GM12892 (cell line): ENCODE measurements at regions not wholly inside any gene's neighbourhood (a gene's known extent, or its start where the extent isn't known, plus 50 kb on each side); places are given as distances from the start of the nearest gene placed in this dataset.
"Not testable (repeated sequence)": the region's sequence is repeated elsewhere in the genome, so short reads cannot be mapped to it uniquely, and the experiment has no call there.

Experiments used
- DNase-seq: peaks from one replicate; pipeline ENCODE4 v3.0.0; 2011; ENCODE audit not compliant: insufficient read length
- FAIRE-seq: peaks from 2 replicates; lab custom pipeline; 2011; peaks lifted over from hg19 to GRCh38; lab: Jason Lieb, UNC
- POLR2A ChIP-seq: IDR thresholded peaks from 2 replicates; pipeline ENCODE4 v1.6.1; 2011; ENCODE audit warnings: low read depth, low read length, control low read depth
- POLR2AphosphoS5 ChIP-seq: IDR thresholded peaks from 2 replicates; pipeline ENCODE4 v1.6.1; 2011; ENCODE audit warnings: low read depth, low read length, control low read depth
- TAF1 ChIP-seq: IDR thresholded peaks from 2 replicates; pipeline ENCODE4 v1.6.1; 2011; ENCODE audit warnings: low read depth, mild to moderate bottlenecking, control low read depth, low read length, borderline replicate concordance

DNA sequence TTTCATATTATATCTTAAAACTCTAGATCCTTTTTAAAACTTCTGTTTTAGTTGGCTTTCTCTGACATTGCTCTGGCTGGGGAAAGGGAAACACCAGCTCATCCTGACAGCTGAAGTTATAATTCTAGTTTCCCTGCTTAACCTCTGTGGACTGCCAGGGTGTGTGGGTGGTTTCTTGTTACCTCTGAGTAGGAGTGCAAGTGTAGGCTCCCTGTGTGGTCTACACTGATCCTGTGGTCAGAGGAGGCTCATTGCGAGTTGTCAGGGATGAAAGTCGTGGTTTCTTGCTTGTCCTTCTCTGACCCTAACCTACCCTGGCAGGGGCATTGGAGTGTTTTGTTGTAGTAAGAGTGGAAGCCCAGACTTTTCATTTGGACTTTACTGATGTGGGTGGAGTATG lies 221.0 kb downstream of the UTP18 start:
- TF ChIP-seq TAF1 (no peak), POLR2AphosphoS5 (no peak), POLR2A (no peak)
- no peak for FAIRE-seq
- no peak for DNase-seq

DNA sequence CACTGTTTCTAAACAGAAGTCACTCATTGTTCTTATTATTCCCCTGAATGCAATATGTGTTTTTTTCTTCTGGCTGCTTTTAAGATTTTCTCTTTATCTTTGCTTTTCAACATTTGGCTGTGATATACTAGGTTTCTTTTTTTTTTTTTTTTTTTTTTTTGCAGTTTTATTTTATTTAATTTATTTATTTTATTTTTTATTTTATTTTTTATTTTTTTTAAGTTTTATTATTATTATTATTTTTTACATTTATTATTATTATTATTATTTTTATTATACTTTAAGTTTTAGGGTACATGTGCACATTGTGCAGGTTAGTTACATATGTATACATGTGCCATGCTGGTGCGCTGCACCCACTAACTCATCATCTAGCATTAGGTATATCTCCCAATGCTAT lies 221.9 kb downstream of the UTP18 start:
- not testable (repeated sequence) for FAIRE-seq

DNA sequence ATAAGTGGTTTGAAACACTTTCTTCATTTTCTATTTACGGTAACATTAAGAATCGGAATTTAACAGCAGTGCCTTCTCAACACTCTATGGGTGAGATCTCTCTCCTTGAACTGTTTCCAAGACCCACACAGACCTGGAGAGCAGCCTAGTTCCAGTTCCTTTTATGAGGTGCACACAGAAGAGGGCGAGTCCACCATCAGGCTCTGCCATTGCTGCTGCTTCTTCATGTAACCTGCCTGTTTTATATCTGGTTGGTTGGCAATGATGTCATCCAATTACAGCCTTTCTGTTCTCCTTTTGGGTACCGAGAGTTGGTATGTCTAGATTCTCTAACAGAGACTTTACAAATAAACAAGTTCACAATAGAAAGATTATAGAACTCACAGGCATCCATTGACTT lies 225.7 kb downstream of the UTP18 start:
- DNase-seq (no peak), FAIRE-seq (no peak)
- no peak for TF ChIP-seq POLR2AphosphoS5
- no peak for TF ChIP-seq POLR2A
- no peak for TF ChIP-seq TAF1

More for the DNA sequence above, 221.9 kb downstream of the UTP18 start:
- not testable (repeated sequence) for DNase-seq

DNA sequence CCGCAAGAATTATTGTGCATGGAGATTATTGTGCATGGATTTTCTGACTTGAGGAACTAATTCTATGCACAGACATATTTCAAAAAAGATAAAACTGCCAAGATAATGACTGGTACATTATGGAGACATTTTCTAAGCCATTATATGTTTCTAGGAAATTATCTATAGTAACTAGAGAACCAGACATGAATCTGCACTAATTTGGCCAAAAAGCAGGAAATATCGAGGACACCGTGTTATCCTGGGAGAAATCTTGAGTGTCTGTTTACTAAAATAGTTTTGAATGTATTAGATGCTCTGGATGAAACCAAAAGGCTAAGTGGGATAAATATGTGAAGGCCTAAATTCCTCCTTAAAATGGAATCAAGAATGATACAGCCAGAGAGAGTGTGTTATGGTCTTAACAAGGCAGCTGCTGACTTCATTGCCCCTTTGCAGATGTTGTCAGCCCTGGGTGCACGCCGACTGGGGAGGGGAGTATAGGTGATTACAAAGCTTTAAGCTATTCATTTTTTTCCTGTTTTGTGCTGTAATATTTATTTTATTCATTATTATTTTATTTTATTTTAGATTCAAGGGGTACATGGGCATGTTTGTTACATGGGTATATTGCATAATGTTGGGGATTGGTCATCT lies 226.7 kb downstream of the UTP18 start:
- TF ChIP-seq TAF1 (no peak), POLR2A (no peak), POLR2AphosphoS5 (no peak)
- DNase-seq (no peak), FAIRE-seq (no peak)

DNA sequence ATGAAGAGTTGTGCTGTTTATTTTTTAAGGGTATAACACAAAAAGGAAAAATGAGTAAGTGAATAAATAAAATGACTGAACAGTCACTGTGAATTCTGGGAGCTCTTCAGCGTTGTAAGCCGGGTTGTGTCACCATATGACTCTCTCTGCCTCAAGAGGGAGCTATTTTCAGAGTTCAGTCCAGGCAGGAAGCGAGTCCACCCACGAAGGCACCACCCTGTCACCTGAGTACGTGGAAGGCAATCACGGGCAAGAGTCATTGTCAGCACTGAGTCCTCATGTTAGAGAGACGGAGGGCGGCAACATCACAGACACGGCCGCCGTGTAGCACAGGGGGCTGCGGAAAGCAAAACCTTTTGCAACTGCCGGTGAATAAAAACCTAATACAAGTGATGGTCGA lies 227.6 kb downstream of the UTP18 start:
- FAIRE-seq = no peak
- TF ChIP-seq POLR2AphosphoS5 = no peak
- no peak for TF ChIP-seq POLR2A
- no peak for TF ChIP-seq TAF1
- DNase-seq = no peak

DNA sequence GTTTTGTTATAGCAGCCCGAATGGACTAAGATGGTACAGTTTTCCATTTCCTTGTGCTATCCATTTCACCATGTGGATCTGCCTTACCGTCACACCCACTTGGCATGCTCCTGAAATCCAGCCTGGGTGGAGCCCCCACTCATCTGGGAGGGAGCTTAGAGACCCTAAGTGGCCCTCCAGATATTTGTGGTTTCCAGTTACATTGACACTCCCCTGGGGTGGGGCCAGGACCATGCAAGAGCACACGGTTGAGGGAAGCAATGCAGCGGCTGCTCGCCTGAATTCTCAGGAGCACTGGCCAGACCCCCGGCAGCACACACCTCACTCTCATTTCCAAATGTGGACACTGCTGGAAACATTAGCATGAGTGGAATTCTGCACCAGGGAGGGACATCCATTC lies 231.1 kb downstream of the UTP18 start:
- no peak for TF ChIP-seq POLR2A
- TF ChIP-seq TAF1 = no peak
- no peak for TF ChIP-seq POLR2AphosphoS5
- FAIRE-seq (no peak), DNase-seq (no peak)

DNA sequence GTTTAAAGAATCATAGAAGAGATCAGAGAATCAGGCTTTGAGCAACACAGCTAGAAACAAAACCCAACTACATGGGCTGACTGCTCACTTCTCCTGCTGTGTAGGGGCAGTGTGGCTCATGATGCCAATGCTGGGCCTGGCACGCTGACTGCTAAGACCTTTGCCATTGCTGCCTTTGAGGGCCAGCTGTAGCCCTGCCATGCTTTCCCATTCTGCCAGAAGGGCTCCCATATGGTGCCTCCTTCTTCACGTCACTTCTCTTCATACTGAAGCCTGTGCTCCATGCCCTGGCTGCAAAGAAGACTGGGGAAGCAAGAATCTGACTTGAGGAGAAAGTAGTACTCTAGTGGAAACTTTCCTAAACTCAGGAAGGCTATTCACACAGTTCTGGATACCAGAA lies 232.9 kb downstream of the UTP18 start:
- no peak for TF ChIP-seq TAF1
- no peak for TF ChIP-seq POLR2A
- TF ChIP-seq POLR2AphosphoS5 = no peak
- no peak for DNase-seq
- no peak for FAIRE-seq

DNA sequence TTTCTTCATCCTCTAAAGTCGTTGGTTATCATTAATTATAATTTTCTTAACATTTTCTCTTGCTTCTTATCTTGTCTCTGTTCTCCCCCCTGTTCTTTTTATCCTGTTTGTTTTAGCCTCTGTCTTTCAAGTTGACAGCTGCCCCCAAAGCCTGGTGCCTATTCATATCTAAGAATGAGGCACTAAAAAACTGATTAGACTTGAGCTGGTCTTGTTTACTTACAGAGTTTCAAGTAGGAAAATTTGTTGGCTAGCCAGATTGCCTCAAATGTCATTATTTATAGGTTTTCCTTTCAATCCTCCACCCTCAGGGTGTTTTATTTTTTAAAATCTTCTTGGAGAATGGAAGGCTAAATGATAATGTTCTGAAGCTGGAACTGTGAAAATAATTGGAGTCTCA lies 236.0 kb downstream of the UTP18 start:
- FAIRE-seq = no peak
- TF ChIP-seq TAF1 = no peak
- TF ChIP-seq POLR2A = no peak
- TF ChIP-seq POLR2AphosphoS5 = no peak
- DNase-seq = no peak

DNA sequence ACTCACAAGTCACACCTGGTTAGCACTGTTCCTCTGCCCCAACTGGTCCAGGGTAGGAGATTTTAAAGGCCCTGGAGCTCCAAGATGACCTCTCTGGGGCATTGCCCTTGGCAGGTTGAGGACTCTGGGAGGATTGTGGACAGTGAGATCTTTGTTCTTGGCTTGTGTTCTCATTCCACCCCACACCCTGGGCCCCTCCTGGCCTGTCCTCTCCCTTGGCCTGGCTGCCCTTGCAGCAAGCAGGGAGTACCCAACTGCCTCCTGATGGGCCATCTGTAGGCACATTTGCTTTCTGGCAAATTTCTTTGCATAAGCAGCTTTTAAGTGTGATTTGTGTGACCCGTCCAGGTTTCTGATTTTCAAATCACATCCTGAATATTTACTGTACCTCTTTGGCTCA lies 239.6 kb downstream of the UTP18 start:
- DNase-seq = no peak
- FAIRE-seq = no peak
- TF ChIP-seq TAF1 (no peak), POLR2A (no peak), POLR2AphosphoS5 (no peak)

DNA sequence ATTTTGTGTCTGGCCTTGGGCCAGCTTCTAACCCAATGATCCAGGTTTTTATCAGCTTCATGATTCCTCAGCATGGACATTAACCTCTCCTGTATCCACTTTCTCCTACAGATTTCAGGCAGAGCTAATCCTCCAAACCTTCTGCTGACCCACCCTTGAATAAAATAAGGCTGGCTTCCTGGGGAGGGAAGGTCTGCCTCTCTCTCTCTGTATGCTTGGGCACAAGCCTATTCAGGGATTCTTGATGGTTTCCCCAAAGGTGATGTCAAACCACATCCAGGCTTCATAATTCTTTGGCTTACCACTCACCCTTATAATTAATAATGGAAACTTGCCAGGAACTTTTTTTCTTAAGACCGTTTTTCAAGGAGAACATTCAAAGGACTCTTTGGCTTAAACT lies 240.1 kb downstream of the UTP18 start:
- TF ChIP-seq POLR2A (no peak), POLR2AphosphoS5 (no peak), TAF1 (no peak)
- DNase-seq (no peak), FAIRE-seq (no peak)

DNA sequence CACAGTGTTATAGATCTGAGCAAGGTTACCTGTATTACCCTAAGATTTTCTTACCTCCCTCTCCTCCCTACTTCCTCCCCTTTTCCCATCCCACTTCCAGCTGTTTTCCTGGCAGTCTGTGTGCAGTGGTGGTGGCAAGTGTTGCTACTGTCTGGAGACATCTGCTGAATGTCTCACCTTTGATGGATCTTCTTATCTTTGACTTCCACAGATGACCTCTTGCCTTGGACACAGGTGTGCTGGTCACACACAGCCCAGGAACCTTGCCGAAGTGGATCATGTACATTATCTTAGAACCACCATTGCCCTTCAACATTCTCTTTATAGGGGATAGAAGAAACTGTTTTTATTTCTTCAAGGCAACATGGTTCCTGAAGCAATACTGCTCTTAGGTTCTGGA lies 245.1 kb downstream of the UTP18 start:
- FAIRE-seq = no peak
- no peak for DNase-seq
- TF ChIP-seq TAF1 (no peak), POLR2AphosphoS5 (no peak)

DNA sequence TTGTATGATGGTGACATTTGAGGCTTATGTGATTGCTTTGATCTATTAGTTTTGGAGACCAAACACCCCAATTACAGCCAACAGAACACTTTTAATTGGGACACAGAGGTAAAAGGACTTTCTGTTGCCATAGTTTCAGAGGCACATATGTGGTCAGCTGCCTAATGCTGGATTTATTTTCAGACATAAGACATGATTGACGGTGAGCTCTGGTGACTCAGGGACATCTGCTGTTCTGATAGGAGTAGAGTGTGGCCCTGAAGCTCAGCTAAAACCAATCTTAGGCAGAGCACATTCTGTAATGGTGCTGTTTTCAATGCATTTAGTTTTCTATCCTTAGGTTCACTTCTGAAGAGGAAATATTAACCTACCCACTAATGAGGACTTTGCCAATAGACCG lies 247.1 kb downstream of the UTP18 start:
- no peak for FAIRE-seq
- no peak for DNase-seq
- TF ChIP-seq TAF1 = no peak
- no peak for TF ChIP-seq POLR2A
- TF ChIP-seq POLR2AphosphoS5 = no peak

DNA sequence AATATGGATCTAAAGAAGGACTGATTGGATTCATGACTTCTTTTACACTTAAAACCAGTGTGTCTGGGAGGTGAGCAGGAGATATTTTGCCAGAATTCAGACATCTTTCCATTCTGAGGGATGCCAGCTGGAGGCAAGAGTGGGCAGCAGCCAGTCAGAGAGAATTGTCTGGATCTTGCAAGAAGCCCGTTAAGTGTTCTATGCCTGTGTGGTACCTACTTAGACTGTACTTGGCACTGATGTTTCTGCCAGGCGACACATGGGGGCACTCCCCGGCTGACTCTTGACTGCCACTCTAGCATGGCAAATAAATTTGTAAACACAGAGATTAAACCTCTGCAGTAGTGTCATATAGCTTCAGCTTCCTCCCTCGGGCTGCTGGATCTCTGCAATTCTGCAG lies 247.7 kb downstream of the UTP18 start:
- DNase-seq = no peak
- no peak for FAIRE-seq
- TF ChIP-seq POLR2A = no peak
- no peak for TF ChIP-seq TAF1
- TF ChIP-seq POLR2AphosphoS5 = no peak

DNA sequence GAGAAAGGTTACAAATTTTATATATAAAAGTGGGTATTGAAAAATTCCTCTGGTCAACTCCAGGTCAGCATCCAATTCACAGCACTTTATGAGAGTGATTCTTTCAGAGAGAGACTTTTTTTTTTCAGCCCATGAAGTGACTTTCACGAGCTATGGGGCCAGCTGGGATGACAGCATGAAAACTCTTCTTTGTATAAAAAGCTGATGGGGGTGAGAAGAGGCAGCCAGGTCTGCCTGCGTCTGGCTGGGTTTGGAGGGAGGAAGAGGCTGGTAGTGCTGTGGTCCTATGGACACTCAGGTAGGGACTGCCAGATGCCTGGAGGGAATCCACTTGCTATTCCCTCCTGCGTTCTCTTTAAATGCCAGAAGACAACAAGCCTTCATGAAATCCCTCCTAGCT lies 250.6 kb downstream of the UTP18 start:
- FAIRE-seq = no peak
- DNase-seq = no peak
- TF ChIP-seq POLR2A (no peak), POLR2AphosphoS5 (no peak), TAF1 (no peak)
